ENCODE measurements at regions not wholly inside any gene's neighbourhood (a gene's known extent, or its start where the extent isn't known, plus 50 kb on each side); places are given as distances from the start of the nearest gene placed in this dataset.

GRCh38 chr13:108455320-108455719, 174.1 kb upstream of the MYO16 start:
- Histone ChIP-seq H2AFZ (replicated peaks) (no peak overlapping the region), H4K20me1 (ENCODE audit: low read depth) (no peaks in the 10 kb centered on the region), H3K4me2 (no peak overlapping the region), H3F3A (ENCODE audit: low read depth) (no peaks in the 10 kb centered on the region), H3K79me2 (ENCODE audit: low read depth) (no peaks in the 10 kb centered on the region), H3K36me3 (no peaks in the 10 kb centered on the region), H3K9me3 (ENCODE audit: low read depth) (no peaks in the 10 kb centered on the region), H3K4me3 (no peak overlapping the region), H3K9ac (no peak overlapping the region), H3K27me3 (no peaks in the 10 kb centered on the region), H3K27ac (no peak overlapping the region), H3K4me1 (peaks cover 17% of the 10 kb centered on the region)
- TF ChIP-seq CTCF (IDR thresholded peaks at IDR 0.05): no peak
- no peak for TF ChIP-seq EZH2phosphoT487 (IDR thresholded peaks at IDR 0.05)
- no peak for TF ChIP-seq EZH2 (IDR thresholded peaks at IDR 0.05)
- peaks cover 2% of the 10 kb centered on the region for H3K27me3 Mint-ChIP-seq (ENCODE audit: insufficient read depth, low read depth)
- H3K9me3 Mint-ChIP-seq: no peaks in the 10 kb centered on the region
- H3K4me3 Mint-ChIP-seq: no peak overlapping the region
- no peak overlapping the region for H3K27ac Mint-ChIP-seq
- peaks cover 2% of the 10 kb centered on the region for H3K4me1 Mint-ChIP-seq
- no peaks in the 10 kb centered on the region for H3K36me3 Mint-ChIP-seq
- no peak for DNase-seq (ENCODE audit: low spot score)

- Histone ChIP-seq H3K9me3 (ENCODE audit: low read depth) (no peaks in the 10 kb centered on the region), H3K79me2 (ENCODE audit: low read depth) (no peaks in the 10 kb centered on the region), H3K36me3 (no peaks in the 10 kb centered on the region), H3K27ac (no peak overlapping the region), H3K4me3 (no peak overlapping the region), H3K27me3 (no peaks in the 10 kb centered on the region), H3K4me1 (no peaks in the 10 kb centered on the region), H3K4me2 (no peak overlapping the region), H2AFZ (replicated peaks) (no peak overlapping the region), H3F3A (ENCODE audit: low read depth) (no peaks in the 10 kb centered on the region), H3K9ac (no peak overlapping the region), H4K20me1 (ENCODE audit: low read depth) (no peaks in the 10 kb centered on the region)
- Mint-ChIP-seq H3K27ac (no peak overlapping the region), H3K36me3 (no peaks in the 10 kb centered on the region), H3K27me3 (ENCODE audit: insufficient read depth, low read depth) (peaks cover 2% of the 10 kb centered on the region), H3K4me1 (peaks cover 5% of the 10 kb centered on the region), H3K9me3 (no peaks in the 10 kb centered on the region), H3K4me3 (no peak overlapping the region)
- TF ChIP-seq CTCF (IDR thresholded peaks at IDR 0.05) (no peak), EZH2phosphoT487 (IDR thresholded peaks at IDR 0.05) (no peak), EZH2 (IDR thresholded peaks at IDR 0.05) (no peak)
- no peak for DNase-seq (ENCODE audit: low spot score)
Observed at GRCh38 chr13:108460043-108460442, 169.4 kb upstream of the MYO16 start.

- Histone ChIP-seq H3K36me3 (no peaks in the 10 kb centered on the region), H3K9ac (no peak overlapping the region), H4K20me1 (ENCODE audit: low read depth) (no peaks in the 10 kb centered on the region), H3K9me3 (ENCODE audit: low read depth) (no peaks in the 10 kb centered on the region), H3K4me3 (no peak overlapping the region), H3K27me3 (no peaks in the 10 kb centered on the region), H3K4me2 (no peak overlapping the region), H3K27ac (no peak overlapping the region), H3K79me2 (ENCODE audit: low read depth) (no peaks in the 10 kb centered on the region), H2AFZ (replicated peaks) (no peak overlapping the region), H3K4me1 (no peaks in the 10 kb centered on the region), H3F3A (ENCODE audit: low read depth) (no peaks in the 10 kb centered on the region)
- H3K36me3 Mint-ChIP-seq: no peaks in the 10 kb centered on the region
- H3K27ac Mint-ChIP-seq: no peak overlapping the region
- H3K4me1 Mint-ChIP-seq: peaks cover 5% of the 10 kb centered on the region
- no peak overlapping the region for H3K4me3 Mint-ChIP-seq
- DNase-seq (ENCODE audit: low spot score): no peak
- H3K9me3 Mint-ChIP-seq: no peaks in the 10 kb centered on the region
- H3K27me3 Mint-ChIP-seq (ENCODE audit: insufficient read depth, low read depth): peaks cover 4% of the 10 kb centered on the region
- TF ChIP-seq EZH2 (IDR thresholded peaks at IDR 0.05): no peak
- no peak for TF ChIP-seq CTCF (IDR thresholded peaks at IDR 0.05)
- no peak for TF ChIP-seq EZH2phosphoT487 (IDR thresholded peaks at IDR 0.05)
Observed at GRCh38 chr13:108460746-108461145, 168.7 kb upstream of the MYO16 start.

All from neural progenitor cell (in vitro differentiated cells).